ENCODE measurements at regions not wholly inside any gene's neighbourhood (a gene's known extent, or its start where the extent isn't known, plus 50 kb on each side); places are given as distances from the start of the nearest gene placed in this dataset.

DNA sequence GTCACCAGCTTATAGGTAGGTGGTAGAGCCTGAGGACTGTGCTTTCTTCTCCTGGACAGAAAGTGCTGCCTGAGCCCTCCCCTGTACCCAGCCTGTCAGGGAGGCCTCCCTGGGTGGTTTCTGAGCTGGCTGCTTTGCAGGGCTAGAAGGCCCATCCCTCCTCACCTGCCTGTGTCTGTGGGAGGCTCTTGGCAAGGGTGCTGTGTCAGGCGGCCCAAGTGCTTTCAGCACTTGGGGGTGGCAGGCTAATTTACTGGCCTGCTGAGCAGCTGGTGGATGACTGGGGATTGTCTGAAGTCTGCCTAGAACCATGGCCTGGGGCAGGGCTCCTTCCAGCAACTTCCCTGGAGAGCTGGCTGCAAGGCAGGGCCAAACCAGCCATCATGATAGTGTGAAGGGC, 139.0 kb upstream of the NAV2 start:
- TF ChIP-seq, protein P1, sequence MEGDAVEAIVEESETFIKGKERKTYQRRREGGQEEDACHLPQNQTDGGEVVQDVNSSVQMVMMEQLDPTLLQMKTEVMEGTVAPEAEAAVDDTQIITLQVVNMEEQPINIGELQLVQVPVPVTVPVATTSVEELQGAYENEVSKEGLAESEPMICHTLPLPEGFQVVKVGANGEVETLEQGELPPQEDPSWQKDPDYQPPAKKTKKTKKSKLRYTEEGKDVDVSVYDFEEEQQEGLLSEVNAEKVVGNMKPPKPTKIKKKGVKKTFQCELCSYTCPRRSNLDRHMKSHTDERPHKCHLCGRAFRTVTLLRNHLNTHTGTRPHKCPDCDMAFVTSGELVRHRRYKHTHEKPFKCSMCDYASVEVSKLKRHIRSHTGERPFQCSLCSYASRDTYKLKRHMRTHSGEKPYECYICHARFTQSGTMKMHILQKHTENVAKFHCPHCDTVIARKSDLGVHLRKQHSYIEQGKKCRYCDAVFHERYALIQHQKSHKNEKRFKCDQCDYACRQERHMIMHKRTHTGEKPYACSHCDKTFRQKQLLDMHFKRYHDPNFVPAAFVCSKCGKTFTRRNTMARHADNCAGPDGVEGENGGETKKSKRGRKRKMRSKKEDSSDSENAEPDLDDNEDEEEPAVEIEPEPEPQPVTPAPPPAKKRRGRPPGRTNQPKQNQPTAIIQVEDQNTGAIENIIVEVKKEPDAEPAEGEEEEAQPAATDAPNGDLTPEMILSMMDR (IDR thresholded peaks at IDR 0.05; ENCODE audit: unreplicated experiment), result no peak
- Mint-ChIP-seq H3K9me3 (ENCODE audit: low read depth) (no peaks in the 10 kb centered on the region), H3K27ac (no peak overlapping the region), H3K27me3 (peaks cover 15% of the 10 kb centered on the region), H3K36me3 (ENCODE audit: insufficient read depth) (no peaks in the 10 kb centered on the region), H3K4me1 (ENCODE audit: low read depth) (no peaks in the 10 kb centered on the region), H3K4me3 (ENCODE audit: low read depth) (no peak overlapping the region)
- no peak for DNase-seq (ENCODE audit: low spot score, unreplicated experiment)

DNA sequence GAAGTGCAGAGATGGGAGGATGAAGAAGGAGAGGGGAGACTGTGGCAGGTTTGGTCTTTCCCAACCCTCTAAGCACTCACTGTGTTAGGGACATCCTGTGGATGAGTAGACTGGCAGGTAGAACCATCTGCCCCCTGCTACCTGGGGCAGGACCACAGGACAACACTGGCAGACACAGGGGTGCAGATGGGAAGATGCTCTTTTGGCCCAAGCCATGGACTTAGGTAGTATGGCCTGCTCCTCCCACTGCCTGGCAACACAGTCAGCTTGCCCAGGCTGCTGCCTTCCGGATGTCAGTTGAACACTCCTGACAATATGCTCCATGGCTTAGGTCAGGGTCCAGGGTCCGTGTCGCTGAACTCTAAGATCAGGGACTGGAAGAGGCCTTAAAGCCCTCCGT, 140.7 kb upstream of the NAV2 start:
- no peaks in the 10 kb centered on the region for H3K4me1 Mint-ChIP-seq (ENCODE audit: low read depth)
- peaks cover 28% of the 10 kb centered on the region for H3K27me3 Mint-ChIP-seq
- no peaks in the 10 kb centered on the region for H3K36me3 Mint-ChIP-seq (ENCODE audit: insufficient read depth)
- H3K9me3 Mint-ChIP-seq (ENCODE audit: low read depth), result no peaks in the 10 kb centered on the region
- H3K4me3 Mint-ChIP-seq (ENCODE audit: low read depth), result no peak overlapping the region
- no peak for DNase-seq (ENCODE audit: low spot score, unreplicated experiment)
- H3K27ac Mint-ChIP-seq, result no peak overlapping the region
- TF ChIP-seq, protein P1 (IDR thresholded peaks at IDR 0.05; ENCODE audit: unreplicated experiment), result no peak

DNA sequence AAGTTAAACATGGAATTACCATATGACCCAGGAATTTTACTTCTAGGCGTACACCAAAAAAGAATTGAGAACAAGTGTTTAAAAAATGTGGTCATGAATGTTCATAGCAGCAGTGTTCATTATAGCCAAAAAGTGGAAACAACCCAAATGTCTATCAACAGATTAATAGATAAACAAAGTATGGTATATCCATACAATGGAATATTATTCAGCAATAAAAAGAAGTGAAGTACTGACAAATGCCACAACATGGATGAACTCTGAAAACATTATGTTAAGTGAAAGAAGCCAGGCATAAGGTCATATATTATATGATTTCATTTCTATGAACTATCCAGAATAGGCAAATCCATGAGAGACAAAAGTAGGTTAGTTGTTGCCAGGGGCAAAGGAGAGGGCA, 141.7 kb upstream of the NAV2 start:
- Mint-ChIP-seq H3K4me1 (ENCODE audit: low read depth) (no peaks in the 10 kb centered on the region), H3K4me3 (ENCODE audit: low read depth) (no peak overlapping the region), H3K36me3 (ENCODE audit: insufficient read depth) (no peaks in the 10 kb centered on the region), H3K27ac (no peak overlapping the region), H3K27me3 (peaks cover 28% of the 10 kb centered on the region), H3K9me3 (ENCODE audit: low read depth) (no peaks in the 10 kb centered on the region)
- no peak for DNase-seq (ENCODE audit: low spot score, unreplicated experiment)
- TF ChIP-seq, protein P1 (IDR thresholded peaks at IDR 0.05; ENCODE audit: unreplicated experiment), result no peak

DNA sequence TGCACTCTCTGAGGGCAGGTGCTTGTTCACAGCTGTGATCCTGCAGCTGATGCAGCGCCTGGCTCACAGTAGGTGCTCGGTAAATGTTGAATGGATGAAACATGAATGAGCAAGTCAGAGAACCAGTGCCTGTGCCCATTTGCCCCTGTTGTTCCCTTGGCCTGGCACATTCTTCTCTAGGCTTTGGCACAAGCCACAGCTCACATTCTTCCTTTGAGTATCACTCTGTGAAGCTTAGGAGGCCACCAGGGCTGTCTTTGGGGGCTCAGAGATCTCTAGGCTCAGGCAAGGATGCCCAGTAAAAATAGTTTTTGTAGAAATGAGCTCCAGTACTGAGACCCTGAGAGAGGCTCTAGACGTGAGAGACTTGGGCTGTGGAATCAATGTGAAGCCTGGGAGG, 144.6 kb upstream of the NAV2 start:
- DNase-seq (ENCODE audit: low spot score, unreplicated experiment), result no peak
- TF ChIP-seq, protein P1 (IDR thresholded peaks at IDR 0.05; ENCODE audit: unreplicated experiment), result no peak
- Mint-ChIP-seq H3K36me3 (ENCODE audit: insufficient read depth) (no peaks in the 10 kb centered on the region), H3K27ac (no peak overlapping the region), H3K9me3 (ENCODE audit: low read depth) (no peaks in the 10 kb centered on the region), H3K4me1 (ENCODE audit: low read depth) (peaks cover 6% of the 10 kb centered on the region), H3K27me3 (peaks cover 24% of the 10 kb centered on the region), H3K4me3 (ENCODE audit: low read depth) (no peak overlapping the region)

DNA sequence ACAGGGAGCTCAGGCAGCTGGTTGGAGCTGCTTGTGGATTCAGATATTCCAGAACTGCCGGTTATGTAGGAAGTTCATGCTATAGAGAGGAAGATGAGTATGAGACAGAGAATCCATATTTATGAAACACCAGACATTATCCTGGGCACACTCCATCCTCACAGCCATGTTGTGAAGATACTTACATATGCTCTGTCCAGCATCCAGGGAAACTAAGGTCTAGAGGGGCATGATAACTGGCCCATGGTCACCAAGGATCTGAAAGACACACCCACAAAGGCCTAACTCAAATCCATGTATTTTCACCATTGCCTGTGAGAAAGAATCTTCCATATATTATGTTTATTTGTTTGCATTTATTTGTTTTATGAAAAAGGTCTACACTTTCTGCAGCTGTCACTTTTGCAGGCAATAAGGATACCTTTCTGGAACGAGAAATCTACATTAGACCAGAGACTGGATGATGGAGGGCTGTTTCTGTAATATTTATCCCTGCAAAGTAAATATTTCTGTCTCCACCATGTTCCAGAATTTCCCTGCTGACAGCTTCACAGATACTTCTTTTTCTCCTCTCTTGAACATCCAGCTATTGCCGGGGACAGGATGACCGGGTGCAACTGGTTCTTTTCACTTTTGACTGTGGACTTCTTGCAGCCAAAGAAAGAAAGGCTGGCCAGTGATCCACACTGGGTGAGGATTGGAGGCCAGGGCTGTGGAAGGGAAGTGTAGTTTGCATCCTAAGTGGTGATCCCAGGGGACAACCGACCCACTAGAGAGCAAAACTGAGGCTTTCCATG, 145.9 kb upstream of the NAV2 start:
- Mint-ChIP-seq H3K4me1 (ENCODE audit: low read depth) (peaks cover 6% of the 10 kb centered on the region), H3K36me3 (ENCODE audit: insufficient read depth) (no peaks in the 10 kb centered on the region), H3K27me3 (peaks cover 27% of the 10 kb centered on the region), H3K9me3 (ENCODE audit: low read depth) (no peaks in the 10 kb centered on the region), H3K4me3 (ENCODE audit: low read depth) (no peak overlapping the region), H3K27ac (no peak overlapping the region)
- DNase-seq (ENCODE audit: low spot score, unreplicated experiment), result no peak
- TF ChIP-seq, protein P1 (IDR thresholded peaks at IDR 0.05; ENCODE audit: unreplicated experiment), result no peak

All from progenitor cell of endocrine pancreas (in vitro differentiated cells).